ENCODE measurements at regions not wholly inside any gene's neighbourhood (a gene's known extent, or its start where the extent isn't known, plus 50 kb on each side); places are given as distances from the start of the nearest gene placed in this dataset.
A peak's percentile ranks its signal among the peaks of the same experiment; 100 is the strongest.

- no peaks in the 10 kb centered on the region for H3K27me3 ChIP-seq
- no peak for ATAC-seq
- H3K4me1 ChIP-seq = no peaks in the 10 kb centered on the region
- 55% methylated on average over 3 of the region's 3 CpGs for WGBS (ENCODE audit: insufficient coverage, low coverage, low lambda C conversion rate, missing lambda C conversion rate)
- intact Hi-C loops (cut with DNase I) = no loop called here
- no peak for DNase-seq
- no peaks in the 10 kb centered on the region for H3K9me3 ChIP-seq
- H3K36me3 ChIP-seq = no peaks in the 10 kb centered on the region
- H3K27ac ChIP-seq = no peak overlapping the region
- no peak overlapping the region for H3K4me3 ChIP-seq
- TF ChIP-seq CTCF (IDR thresholded peaks at IDR 0.05) = no peak
Observed at GRCh38 chrX:46072791-46073190, 472.4 kb downstream of the ZNF674 start.

DNA sequence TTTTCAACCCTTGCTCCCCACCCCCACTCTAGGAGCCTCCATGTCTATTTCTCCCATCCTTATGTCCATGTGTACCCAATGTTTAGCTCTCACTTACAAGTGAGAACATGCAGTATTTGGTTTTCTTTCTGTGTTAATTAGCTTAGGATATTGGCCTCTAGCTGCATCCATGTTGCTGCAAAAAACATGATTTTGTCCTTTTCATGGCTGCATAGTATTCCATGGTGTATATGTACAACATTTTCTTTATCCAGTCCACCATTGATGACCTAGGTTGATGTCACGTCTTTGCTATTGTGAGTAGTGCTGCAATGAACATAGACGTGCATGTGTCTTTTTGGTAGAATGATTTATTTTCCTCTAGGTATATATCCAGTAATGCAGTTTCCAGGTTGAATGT, 472.8 kb downstream of the ZNF674 start:
- TF ChIP-seq POLR2A (IDR thresholded peaks at IDR 0.05) = no peak
- no peak for TF ChIP-seq CTCF (IDR thresholded peaks at IDR 0.05)
- no peaks in the 10 kb centered on the region for H3K4me1 ChIP-seq
- H3K27me3 ChIP-seq = no peaks in the 10 kb centered on the region
- intact Hi-C loops (cut with DNase I) = no loop called here
- no peaks in the 10 kb centered on the region for H3K9me3 ChIP-seq
- ATAC-seq (no peak), DNase-seq (no peak)
- H3K36me3 ChIP-seq = no peaks in the 10 kb centered on the region
- H3K4me3 ChIP-seq = no peak overlapping the region
- H3K27ac ChIP-seq = no peak overlapping the region
- WGBS (ENCODE audit: insufficient coverage, low coverage, low lambda C conversion rate, missing lambda C conversion rate) = 29% methylated on average over 2 of the region's 2 CpGs

DNA sequence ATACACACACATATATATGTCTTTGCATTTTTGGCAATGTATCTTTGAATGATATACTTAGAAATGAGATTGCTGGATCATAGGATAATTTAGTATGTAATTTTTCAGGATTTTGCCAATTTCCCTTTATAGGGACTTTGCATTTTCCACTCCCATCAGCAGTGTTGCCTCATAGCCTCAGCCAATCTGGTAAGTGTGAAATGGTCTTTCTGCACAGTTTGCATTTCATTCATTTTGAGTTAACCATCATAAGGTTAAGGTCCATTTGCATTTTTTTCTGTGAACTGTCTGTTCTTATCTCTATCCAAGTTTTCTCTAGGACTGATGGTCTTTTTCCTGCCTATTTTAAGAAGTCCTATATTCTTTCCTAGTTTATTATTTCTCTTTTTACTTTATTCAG, 474.8 kb downstream of the ZNF674 start:
- no peaks in the 10 kb centered on the region for H3K4me1 ChIP-seq
- intact Hi-C loops (cut with DNase I) = no loop called here

DNA sequence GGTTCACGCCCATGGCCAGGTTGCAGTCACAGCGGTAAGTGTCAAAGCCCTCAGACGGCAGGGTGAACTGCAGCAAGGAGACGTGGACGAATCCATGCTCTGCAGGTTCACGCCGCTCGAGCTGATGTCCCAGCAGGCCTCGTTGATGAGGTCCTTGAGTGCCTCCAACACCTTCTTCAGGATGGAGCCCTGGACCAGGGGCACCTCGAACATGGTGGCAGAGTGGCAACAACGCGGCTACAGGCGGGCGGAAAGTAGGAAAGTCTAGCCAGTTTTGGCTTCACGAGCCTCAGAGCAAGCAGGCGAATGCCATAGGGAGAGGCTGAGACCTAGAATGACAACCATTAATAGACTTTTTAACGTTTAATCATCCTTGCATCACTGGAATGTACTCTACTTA, 485.9 kb downstream of the ZNF674 start:
- TF ChIP-seq POLR2A (IDR thresholded peaks at IDR 0.05) (no peak), CTCF (IDR thresholded peaks at IDR 0.05) (no peak)
- WGBS (ENCODE audit: insufficient coverage, low coverage, low lambda C conversion rate, missing lambda C conversion rate) = 63% methylated on average over 16 of the region's 17 CpGs
- ATAC-seq = no peak
- no peaks in the 10 kb centered on the region for H3K36me3 ChIP-seq
- intact Hi-C loops (cut with DNase I) = no loop called here
- no peaks in the 10 kb centered on the region for H3K9me3 ChIP-seq
- H3K4me3 ChIP-seq = no peak overlapping the region
- no peaks in the 10 kb centered on the region for H3K27me3 ChIP-seq
- no peak overlapping the region for H3K27ac ChIP-seq
- DNase-seq = peak in 1 of 3 donors; percentile 39
- no peaks in the 10 kb centered on the region for H3K4me1 ChIP-seq

More for the DNA sequence above, 474.8 kb downstream of the ZNF674 start:
- H3K9me3 ChIP-seq = no peaks in the 10 kb centered on the region
- DNase-seq = no peak
- ATAC-seq = no peak
- H3K36me3 ChIP-seq = no peaks in the 10 kb centered on the region
- TF ChIP-seq CTCF (IDR thresholded peaks at IDR 0.05) (no peak), POLR2A (IDR thresholded peaks at IDR 0.05) (no peak)
- H3K4me3 ChIP-seq = no peak overlapping the region
- H3K27ac ChIP-seq = no peak overlapping the region
- no peaks in the 10 kb centered on the region for H3K27me3 ChIP-seq

GRCh38 chrX:46044486-46044885, 500.7 kb downstream of the ZNF674 start:
- TF ChIP-seq CTCF (IDR thresholded peaks at IDR 0.05) = no peak
- TF ChIP-seq POLR2A (IDR thresholded peaks at IDR 0.05) = no peak
- intact Hi-C loops (cut with DNase I) = no loop called here
- Histone ChIP-seq H3K27ac (peak overlapping the region in 1 of 3 donors; percentile 38), H3K9me3 (peaks cover 0 to 9% (median 2%) of the 10 kb centered on the region in 4 donors), H3K27me3 (no peaks in the 10 kb centered on the region), H3K36me3 (no peaks in the 10 kb centered on the region), H3K4me1 (no peaks in the 10 kb centered on the region), H3K4me3 (no peak overlapping the region)
- ATAC-seq (peak; percentile 77 to 88 (median 85)), DNase-seq (peak in 1 of 3 donors; percentile 48)
